Karpas-422 (cell line): ENCODE measurements at regions not wholly inside any gene's neighbourhood (a gene's known extent, or its start where the extent isn't known, plus 50 kb on each side); places are given as distances from the start of the nearest gene placed in this dataset.
"Not testable (repeated sequence)": the region's sequence is repeated elsewhere in the genome, so short reads cannot be mapped to it uniquely, and the experiment has no call there.

Experiments used
- DNase-seq: peaks from one replicate; pipeline ENCODE4 v3.0.0-alpha.2; 2015
- H2AFZ ChIP-seq: fragments of 200-600 bp; sonication (generic); 2 replicates; pipeline ENCODE4 v1.6.1; 2014; ENCODE audit warnings: antibody characterized with exemption, low read length, mixed read lengths
- H3K27ac ChIP-seq: fragments of 200-600 bp; sonication (generic); 2 replicates; pipeline ENCODE4 v1.5.1; 2014; ENCODE audit warnings: mild to moderate bottlenecking, low read length, moderate library complexity
- H3K27me3 ChIP-seq: fragments of 200-600 bp; sonication (generic); 2 replicates; pipeline ENCODE4 v1.6.1; 2014; ENCODE audit warnings: low read length, mixed read lengths
- H3K36me3 ChIP-seq: fragments of 200-600 bp; sonication (generic); 2 replicates; pipeline ENCODE4 v1.6.1; 2014; ENCODE audit warnings: low read length, mixed read lengths; ENCODE audit not compliant: insufficient read depth
- H3K4me1 ChIP-seq: fragments of 200-600 bp; sonication (generic); 2 replicates; pipeline ENCODE4 v1.6.1; 2014; ENCODE audit warnings: mild to moderate bottlenecking, low read length, mixed read lengths
- H3K4me2 ChIP-seq: fragments of 200-600 bp; sonication (generic); 2 replicates; pipeline ENCODE4 v1.6.1; 2014; ENCODE audit warnings: low read length, low read depth, mild to moderate bottlenecking; ENCODE audit not compliant: poor library complexity, severe bottlenecking
- H3K4me3 ChIP-seq: fragments of 200-600 bp; sonication (generic); 2 replicates; pipeline ENCODE4 v1.5.1; 2014; ENCODE audit warnings: mild to moderate bottlenecking, antibody characterized with exemption, low read length, mixed read lengths
- H3K79me2 ChIP-seq: fragments of 200-600 bp; sonication (generic); 2 replicates; pipeline ENCODE4 v1.6.1; 2014; ENCODE audit warnings: mild to moderate bottlenecking, low read length, mixed read lengths
- H3K9ac ChIP-seq: fragments of 200-600 bp; sonication (generic); 2 replicates; pipeline ENCODE4 v1.6.0; 2014; ENCODE audit warnings: low read length
- H3K9me2 ChIP-seq: fragments of 200-600 bp; sonication (generic), shearing (Covaris generic); replicated peaks from 2 replicates; pipeline ENCODE4 v1.6.0; 2014; ENCODE audit warnings: mild to moderate bottlenecking, low read length, moderate library complexity; ENCODE audit not compliant: insufficient read depth
- H3K9me3 ChIP-seq: fragments of 300-700, 200-600 bp; sonication (generic); 2 replicates; pipeline ENCODE4 v1.6.1; 2014; ENCODE audit warnings: low read length, mixed read lengths
- H4K20me1 ChIP-seq: fragments of 200-600 bp; sonication (generic); 2 replicates; pipeline ENCODE4 v1.6.1; 2014; ENCODE audit warnings: mild to moderate bottlenecking, antibody characterized with exemption, low read length, low read depth; ENCODE audit not compliant: insufficient read depth

- DNase-seq: no peak
- H3K79me2 ChIP-seq: no peaks in the 10 kb centered on the region
- no peaks in the 10 kb centered on the region for H4K20me1 ChIP-seq
- no peaks in the 10 kb centered on the region for H3K9me2 ChIP-seq
- no peak overlapping the region for H3K9ac ChIP-seq
- H3K27ac ChIP-seq: no peak overlapping the region
- H3K27me3 ChIP-seq: no peaks in the 10 kb centered on the region
- H3K4me1 ChIP-seq: no peaks in the 10 kb centered on the region
- no peak overlapping the region for H3K4me2 ChIP-seq
- no peak overlapping the region for H3K4me3 ChIP-seq
- H2AFZ ChIP-seq: no peak overlapping the region
- no peaks in the 10 kb centered on the region; the same call in 1 of the 2 replicates for H3K36me3 ChIP-seq
- peaks cover 11% of the 10 kb centered on the region; the same call in 1 of the 2 replicates for H3K9me3 ChIP-seq
These were observed 105.1 kb upstream of the BCL6 start for GRCh38 chr3:187850258-187850921.

GRCh38 chr3:187852842-187853730 is 107.8 kb upstream of the BCL6 start:
- Histone ChIP-seq H3K9ac (no peak overlapping the region), H3K4me1 (no peaks in the 10 kb centered on the region), H3K4me2 (no peak overlapping the region), H3K9me3 (peaks cover 11% of the 10 kb centered on the region; the same call in 1 of the 2 replicates), H3K9me2 (no peaks in the 10 kb centered on the region), H3K36me3 (no peaks in the 10 kb centered on the region; the same call in 1 of the 2 replicates), H2AFZ (no peak overlapping the region), H3K4me3 (no peak overlapping the region), H3K79me2 (no peaks in the 10 kb centered on the region), H4K20me1 (no peaks in the 10 kb centered on the region), H3K27ac (no peak overlapping the region), H3K27me3 (no peaks in the 10 kb centered on the region)
- DNase-seq: no peak

GRCh38 chr3:187855131-187855530 is 109.9 kb upstream of the BCL6 start:
- no peak for DNase-seq
- H3K27ac ChIP-seq: no peak overlapping the region
- no peaks in the 10 kb centered on the region for H3K9me2 ChIP-seq
- no peaks in the 10 kb centered on the region for H4K20me1 ChIP-seq
- no peak overlapping the region for H3K4me2 ChIP-seq
- no peak overlapping the region for H3K4me3 ChIP-seq
- H3K27me3 ChIP-seq: no peaks in the 10 kb centered on the region
- no peak overlapping the region for H2AFZ ChIP-seq
- H3K4me1 ChIP-seq: no peaks in the 10 kb centered on the region
- H3K36me3 ChIP-seq: no peaks in the 10 kb centered on the region; the same call in 1 of the 2 replicates
- H3K79me2 ChIP-seq: no peaks in the 10 kb centered on the region
- no peak overlapping the region for H3K9ac ChIP-seq
- peaks cover 11% of the 10 kb centered on the region; the same call in 1 of the 2 replicates for H3K9me3 ChIP-seq

- Histone ChIP-seq H3K27ac (no peak overlapping the region), H3K4me2 (no peak overlapping the region), H3K4me1 (no peaks in the 10 kb centered on the region), H3K9ac (no peak overlapping the region), H3K4me3 (no peak overlapping the region), H3K36me3 (no peaks in the 10 kb centered on the region; the same call in 1 of the 2 replicates), H3K9me2 (no peaks in the 10 kb centered on the region), H3K27me3 (no peaks in the 10 kb centered on the region), H4K20me1 (no peaks in the 10 kb centered on the region), H3K79me2 (no peaks in the 10 kb centered on the region), H3K9me3 (peaks cover 11% of the 10 kb centered on the region; the same call in 1 of the 2 replicates), H2AFZ (no peak overlapping the region)
- no peak for DNase-seq
These were observed 111.3 kb upstream of the BCL6 start for GRCh38 chr3:187856555-187856954.

- H4K20me1 ChIP-seq: no peaks in the 10 kb centered on the region
- no peaks in the 10 kb centered on the region; the same call in 1 of the 2 replicates for H3K36me3 ChIP-seq
- no peak overlapping the region for H3K27ac ChIP-seq
- peaks cover under 1% of the 10 kb centered on the region; the same call in 1 of the 2 replicates for H3K9me3 ChIP-seq
- H3K4me1 ChIP-seq: no peaks in the 10 kb centered on the region
- no peaks in the 10 kb centered on the region for H3K79me2 ChIP-seq
- no peaks in the 10 kb centered on the region for H3K27me3 ChIP-seq
- H2AFZ ChIP-seq: no peak overlapping the region
- no peak overlapping the region for H3K4me2 ChIP-seq
- H3K9me2 ChIP-seq: no peaks in the 10 kb centered on the region
- DNase-seq: no peak
- no peak overlapping the region for H3K9ac ChIP-seq
- H3K4me3 ChIP-seq: no peak overlapping the region
These were observed 112.8 kb upstream of the BCL6 start for GRCh38 chr3:187858041-187858440.

- Histone ChIP-seq H3K9me3 (no peaks in the 10 kb centered on the region), H4K20me1 (no peaks in the 10 kb centered on the region), H2AFZ (no peak overlapping the region), H3K9me2 (no peaks in the 10 kb centered on the region), H3K4me2 (no peak overlapping the region), H3K79me2 (no peaks in the 10 kb centered on the region), H3K36me3 (no peaks in the 10 kb centered on the region; the same call in 1 of the 2 replicates), H3K27me3 (no peaks in the 10 kb centered on the region), H3K4me1 (no peaks in the 10 kb centered on the region), H3K9ac (no peak overlapping the region), H3K4me3 (no peak overlapping the region), H3K27ac (no peak overlapping the region)
- DNase-seq: no peak
These were observed 113.4 kb upstream of the BCL6 start for GRCh38 chr3:187858711-187859110.

- H2AFZ ChIP-seq, H3K4me2 ChIP-seq, H3K79me2 ChIP-seq, H3K4me3 ChIP-seq, H3K4me1 ChIP-seq, H3K27me3 ChIP-seq, H3K9me3 ChIP-seq, H3K9me2 ChIP-seq, H3K9ac ChIP-seq, DNase-seq, H4K20me1 ChIP-seq, H3K27ac ChIP-seq, H3K36me3 ChIP-seq: not testable (repeated sequence)
These were observed 117.5 kb upstream of the BCL6 start for GRCh38 chr3:187862701-187863277.
